SKM-1 (cell line): ENCODE measurements at regions not wholly inside any gene's neighbourhood (a gene's known extent, or its start where the extent isn't known, plus 50 kb on each side); places are given as distances from the start of the nearest gene placed in this dataset.
"Not testable (repeated sequence)": the region's sequence is repeated elsewhere in the genome, so short reads cannot be mapped to it uniquely, and the experiment has no call there.

Experiments
- DNase-seq: peaks from one replicate; lab custom pipeline; 2025; ENCODE audit not compliant: unreplicated experiment; lab: John Stamatoyannopoulos, UW

DNA sequence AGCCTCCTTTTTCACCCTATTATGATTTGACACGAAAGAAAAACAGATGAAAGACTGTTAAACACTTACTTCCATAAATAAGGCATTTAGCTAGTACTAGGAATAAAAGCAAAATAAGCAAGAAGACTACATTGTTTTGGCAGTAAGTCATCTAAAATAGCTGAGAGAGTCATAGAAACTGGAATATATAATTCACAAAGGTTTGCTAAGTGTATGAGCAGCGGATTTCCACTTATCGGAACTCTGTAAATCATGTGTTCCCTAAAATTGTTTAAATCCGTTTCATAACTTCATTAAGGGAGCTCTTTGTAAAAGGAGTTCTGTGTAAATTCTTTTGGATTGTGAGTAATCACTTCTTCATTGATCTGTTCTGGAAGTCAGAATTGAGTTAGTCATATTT lies 202.5 kb upstream of the CBLB start:
- DNase-seq: no peak

DNA sequence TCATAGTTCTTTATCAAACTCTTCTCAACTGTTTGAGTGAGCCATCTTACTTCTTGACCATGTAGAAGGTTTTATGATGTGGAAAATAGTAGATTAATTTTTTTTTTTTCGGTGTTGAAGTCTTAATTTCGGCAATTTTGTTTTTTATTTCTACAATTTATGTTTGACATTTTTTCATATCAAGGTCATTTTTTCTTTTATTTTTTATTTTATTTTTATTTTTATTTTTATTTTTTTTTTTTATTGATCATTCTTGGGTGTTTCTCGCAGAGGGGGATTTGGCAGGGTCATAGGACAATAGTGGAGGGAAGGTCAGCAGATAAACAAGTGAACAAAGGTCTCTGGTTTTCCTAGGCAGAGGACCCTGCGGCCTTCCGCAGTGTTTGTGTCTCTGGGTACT lies 203.8 kb upstream of the CBLB start:
- DNase-seq: not testable (repeated sequence)

DNA sequence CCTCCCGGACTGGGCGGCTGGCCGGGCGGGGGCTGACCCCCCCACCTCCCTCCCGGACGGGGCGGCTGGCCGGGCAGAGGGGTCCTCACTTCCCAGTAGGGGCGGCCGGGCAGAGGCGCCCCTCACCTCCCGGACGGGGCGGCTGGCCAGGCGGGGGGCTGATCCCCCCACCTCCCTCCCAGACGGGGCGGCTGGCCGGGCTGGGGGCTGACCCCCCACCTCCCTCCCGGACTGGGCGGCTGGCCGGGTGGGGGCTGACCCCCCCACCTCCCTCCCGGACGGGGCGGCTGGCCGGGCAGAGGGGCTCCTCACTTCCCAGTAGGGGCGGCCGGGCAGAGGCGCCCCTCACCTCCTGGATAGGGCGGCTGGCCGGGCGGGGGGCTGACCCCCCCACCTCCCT lies 205.0 kb upstream of the CBLB start:
- not testable (repeated sequence) for DNase-seq

DNA sequence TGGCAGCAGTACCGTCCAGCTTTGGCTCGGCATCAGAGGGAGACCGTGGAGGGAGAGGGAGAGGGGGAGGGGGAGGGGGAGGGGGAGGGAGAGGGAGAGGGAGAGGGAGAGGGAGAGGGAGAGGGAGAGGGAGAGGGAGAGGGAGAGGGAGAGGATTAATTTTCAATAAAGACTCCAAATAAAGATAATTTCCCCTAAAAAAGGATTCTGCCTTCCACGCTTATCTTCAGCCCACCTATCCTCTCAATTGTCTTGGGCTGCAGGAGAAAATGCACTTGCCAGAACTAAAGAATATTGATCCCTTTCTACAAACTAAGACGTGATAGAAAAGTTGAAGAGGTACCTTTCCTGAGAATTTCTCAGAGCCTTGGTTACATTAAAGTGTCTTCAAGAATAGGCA lies 206.9 kb upstream of the CBLB start:
- DNase-seq: not testable (repeated sequence)

DNA sequence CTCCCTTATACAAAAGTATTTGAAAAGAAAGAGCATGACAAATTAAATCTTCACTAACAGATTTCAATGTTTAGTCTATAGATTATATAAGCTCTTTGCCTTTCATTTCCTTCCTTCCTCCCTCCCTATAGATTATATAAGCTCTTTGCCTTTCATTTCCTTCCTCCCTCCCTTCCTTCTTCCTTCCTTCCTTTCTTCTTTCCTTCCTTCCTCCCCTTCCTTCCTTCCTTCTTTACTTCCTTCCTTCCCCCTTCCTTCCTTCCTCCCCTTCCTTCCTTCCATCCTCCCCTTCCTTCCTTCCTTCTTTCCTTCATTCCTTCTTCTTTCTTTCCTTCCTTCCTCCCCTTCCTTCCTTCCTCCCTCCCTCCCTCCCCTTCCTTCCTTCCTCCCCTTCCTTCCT lies 209.8 kb upstream of the CBLB start:
- no peak for DNase-seq

DNA sequence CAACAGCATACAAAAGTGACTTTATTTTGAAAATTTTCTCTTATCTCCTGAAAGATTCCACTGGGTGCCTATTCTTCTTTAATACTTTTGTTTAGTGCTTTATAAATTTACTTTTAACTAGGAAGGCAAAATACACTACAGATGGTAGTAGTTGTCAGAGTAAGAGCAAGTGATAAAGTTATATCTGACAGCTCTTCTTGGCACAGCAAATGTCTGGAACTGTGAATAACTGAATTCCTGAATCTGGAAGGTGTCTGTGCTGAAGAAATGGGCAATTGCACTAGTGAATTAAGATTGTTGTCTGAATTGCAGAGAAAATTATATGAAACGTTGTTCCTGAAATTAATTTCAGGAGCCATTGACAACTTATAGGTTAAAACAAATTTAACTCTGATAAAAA lies 213.8 kb upstream of the CBLB start:
- no peak for DNase-seq

DNA sequence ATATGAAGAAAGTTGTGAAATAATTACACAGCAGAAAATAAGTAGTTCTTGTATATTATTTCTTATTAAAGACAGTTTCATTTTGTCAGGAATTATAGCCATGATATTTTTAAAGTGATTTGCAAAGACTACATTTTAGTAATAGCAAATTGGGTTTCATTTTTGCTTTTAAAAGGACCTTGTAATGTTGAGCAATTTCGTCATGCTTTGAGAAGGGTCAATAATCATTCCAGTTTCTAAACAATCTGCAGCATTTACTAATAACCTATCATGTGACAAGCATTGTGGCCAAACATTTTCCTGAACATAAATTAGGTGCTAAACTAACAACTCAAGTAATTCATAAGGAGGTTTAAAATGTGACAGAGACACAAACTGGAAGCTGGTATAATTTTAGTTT lies 214.4 kb upstream of the CBLB start:
- no peak for DNase-seq

DNA sequence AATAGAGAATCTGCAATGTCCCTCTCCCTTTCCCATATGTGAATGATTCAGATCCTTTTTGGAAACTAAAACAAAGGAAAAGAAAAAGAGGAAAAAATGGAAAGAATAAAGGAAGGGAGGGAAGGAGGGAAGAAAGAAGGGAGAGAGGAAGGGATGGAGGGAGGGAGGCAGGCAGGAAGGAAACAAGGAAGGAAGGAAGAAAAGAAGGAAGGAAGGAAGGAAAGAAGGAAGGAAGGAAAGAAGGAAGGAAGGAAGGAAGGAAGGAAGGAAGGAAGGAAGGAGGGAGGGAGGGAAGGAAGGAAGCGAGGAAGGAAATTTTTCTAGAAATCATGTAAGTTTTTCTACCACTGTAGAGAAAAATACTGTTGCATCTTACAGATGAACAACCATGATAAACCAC lies 215.0 kb upstream of the CBLB start:
- no peak for DNase-seq

DNA sequence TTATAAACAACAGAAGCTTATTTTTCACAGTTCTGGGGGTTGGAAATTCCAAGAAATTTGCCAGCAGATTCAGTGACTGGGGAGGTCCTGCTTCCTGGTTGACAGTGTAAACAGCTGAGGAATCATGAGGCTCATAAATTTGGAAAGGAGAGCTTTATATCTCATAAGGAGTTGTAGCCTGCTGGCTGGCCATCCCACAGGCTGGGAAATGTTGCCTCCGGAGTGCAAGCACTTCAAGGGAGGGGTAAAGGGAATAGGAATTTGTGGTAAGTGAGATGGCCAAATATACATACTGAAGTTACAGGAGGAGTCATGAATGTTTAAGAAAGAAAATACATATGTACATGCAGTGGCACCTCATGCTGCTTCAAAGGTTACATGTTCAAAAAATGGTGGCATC lies 217.2 kb upstream of the CBLB start:
- no peak for DNase-seq

DNA sequence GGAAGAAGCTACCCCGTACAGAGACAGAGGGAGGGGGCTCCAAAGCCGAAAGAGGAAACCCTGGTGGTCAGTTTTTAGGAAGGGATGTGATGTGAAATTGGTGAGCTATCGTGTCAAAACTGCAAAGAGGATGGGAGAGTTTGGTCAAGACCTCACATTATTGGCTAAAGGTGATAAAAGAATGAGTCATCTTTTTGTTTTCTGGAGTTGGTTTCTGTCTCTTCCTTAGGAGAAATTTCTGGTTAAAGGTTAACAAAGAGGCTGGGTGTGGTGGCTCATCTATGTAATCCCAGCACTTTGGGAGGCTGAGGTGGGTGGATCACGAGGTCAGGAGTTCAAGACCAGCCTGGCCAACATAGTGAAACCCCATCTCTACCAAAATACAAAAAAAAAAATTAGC lies 217.8 kb upstream of the CBLB start:
- DNase-seq: no peak

DNA sequence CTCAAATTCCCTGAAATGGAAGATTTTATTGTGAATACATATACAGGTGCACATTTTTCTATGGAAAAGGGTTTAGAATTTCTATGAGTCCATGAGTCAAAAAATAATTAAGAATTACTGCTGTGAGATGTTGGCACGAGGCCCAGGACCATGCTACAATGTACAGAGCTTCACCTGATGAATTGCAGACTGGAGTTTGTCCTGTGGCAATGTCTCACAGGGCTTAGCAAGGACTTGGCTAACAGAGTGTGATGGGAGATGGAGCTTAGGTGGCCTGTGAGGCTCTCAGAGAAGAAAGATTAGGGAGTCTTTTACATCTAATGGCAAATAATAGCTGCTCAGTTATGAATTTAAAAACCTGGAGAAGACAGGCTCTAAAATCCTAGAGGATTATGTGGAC lies 219.5 kb upstream of the CBLB start:
- no peak for DNase-seq

DNA sequence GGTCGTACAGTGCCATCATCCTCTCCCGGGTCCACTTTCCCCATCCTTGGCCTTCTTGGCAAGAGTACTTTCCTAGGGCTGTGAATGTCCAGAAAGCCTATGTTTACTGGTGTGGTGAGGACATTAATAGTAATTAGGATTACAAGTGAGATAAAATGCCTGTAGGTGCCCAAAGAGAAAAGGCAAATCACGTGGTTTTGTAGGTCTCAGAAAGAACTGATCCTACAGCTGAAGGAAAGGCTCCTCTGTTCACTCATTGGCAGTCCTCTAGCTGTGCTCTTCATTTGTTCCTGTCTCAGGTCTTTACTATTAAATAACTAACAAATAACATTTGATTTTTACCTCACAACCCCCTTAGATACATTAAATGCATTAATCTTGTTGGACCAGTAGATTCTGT lies 220.1 kb upstream of the CBLB start:
- no peak for DNase-seq

DNA sequence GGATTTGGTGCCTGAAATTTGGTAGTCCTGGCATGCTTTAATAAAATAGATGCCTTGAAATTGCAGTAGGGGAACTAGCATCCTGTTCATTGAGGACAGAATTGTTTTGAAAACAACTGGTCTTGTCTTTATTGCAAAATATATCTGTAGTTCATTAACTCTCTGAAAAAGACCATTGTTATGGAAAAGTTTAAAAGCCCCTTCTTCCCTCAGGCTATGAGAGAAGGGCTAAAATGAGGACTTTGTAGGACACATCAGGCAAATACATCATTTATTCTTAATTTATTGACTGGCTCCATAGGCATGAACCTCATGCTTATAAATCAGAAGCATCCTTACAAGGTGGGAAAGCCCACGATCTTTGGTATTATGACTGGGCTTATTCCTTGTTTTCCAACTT lies 221.0 kb upstream of the CBLB start:
- DNase-seq: no peak

DNA sequence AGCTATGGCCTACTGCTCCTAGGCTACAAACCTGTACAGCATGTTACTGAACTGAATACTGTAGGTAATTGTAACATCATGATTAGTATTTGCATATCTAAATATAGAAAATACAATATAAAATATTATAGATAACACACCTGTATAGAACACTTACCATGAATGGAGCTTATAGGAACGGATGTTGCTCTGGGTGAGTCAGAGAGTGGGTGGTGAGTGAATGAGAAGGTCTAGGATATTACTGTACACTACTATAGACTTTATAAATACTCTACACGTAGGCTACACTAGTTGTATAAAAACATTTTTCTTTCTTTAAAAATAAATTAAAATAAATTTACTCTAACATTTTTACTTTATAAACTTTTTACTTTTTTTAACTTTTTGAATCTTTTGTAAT lies 224.0 kb upstream of the CBLB start:
- DNase-seq: no peak

DNA sequence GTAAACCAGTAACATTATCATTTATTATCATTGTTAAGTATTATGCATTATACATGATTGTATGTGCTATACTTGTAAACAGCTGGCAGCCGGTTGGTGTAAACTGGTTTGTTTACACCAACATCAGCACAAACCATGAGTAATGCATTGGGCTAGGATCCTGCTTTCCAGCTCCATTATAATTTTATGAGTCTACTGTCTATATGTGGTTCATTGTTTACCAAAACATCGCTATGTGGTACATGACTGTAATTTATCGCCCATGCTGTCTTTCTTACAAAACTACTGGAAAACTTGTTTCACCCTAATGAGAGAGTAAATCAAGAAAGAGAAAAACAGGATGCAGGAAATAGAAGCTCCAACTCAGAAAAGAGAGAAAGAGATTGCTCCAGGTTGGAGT lies 224.8 kb upstream of the CBLB start:
- no peak for DNase-seq

DNA sequence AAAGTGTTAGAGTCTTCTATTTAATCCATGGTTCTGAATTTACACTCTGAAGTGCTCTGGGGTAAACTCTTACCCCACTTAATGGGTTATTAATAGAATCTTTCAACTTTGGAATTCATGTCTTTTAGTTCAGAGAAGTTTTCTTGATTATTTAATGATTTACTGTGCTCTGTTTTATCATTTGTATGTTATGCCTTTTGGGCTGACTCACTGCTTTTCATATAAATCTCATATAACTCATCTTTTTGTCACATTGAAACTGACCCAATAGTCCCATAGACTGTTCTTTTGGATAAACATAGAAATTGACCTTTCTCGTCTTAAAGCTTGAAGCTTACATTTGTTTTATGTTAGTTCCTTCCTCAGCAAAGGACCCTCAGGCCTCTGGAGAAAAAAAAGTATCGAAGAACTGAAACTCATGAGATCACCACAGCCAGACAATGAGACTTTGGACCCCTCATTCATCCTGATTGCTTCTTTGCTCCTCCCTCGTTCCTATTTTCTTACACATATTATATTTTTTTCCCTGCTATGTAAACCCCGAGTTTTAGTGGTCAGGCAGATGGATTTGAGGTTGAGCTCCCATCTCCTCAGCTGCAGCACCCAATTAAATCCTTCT lies 229.1 kb upstream of the CBLB start:
- no peak for DNase-seq

DNA sequence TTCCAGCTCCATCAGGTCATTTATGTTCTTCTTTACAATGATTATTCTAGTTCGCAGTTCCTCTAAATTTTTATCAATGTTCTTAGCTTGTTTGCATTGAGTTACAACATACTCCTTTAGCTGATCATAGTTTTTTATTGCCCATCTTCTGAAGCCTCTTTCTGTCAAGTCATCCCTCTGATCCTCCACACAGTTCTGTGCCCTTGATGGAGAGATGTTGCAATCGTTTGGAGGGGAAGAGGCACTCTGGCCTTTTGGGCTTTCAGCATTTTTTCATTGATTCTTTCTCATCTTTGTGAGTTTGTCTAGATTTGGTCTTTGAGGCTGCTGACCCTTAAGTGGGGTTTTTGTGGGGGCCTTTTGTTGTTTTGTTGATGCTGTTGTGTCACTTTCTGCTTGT lies 234.6 kb upstream of the CBLB start:
- DNase-seq: no peak

DNA sequence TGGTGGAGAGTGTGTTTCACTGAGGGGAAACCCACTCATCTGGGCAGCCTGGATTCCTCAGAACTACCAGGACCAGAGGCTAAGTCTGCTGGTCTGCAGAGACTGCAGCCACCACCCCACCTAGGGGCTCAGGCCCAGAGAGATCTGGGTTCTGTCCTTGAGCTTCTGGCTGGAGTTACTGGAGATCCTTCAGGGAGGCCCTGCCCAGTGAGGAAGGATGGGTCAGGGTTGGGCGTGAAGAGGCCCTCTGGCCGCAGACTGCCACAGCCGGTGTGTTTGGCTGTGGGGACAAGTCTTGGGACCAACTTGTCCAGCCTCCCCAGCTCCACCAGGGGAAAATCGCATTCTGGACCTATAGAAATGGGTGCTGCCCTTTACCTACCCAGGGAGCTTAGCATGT lies 235.3 kb upstream of the CBLB start:
- DNase-seq: no peak

DNA sequence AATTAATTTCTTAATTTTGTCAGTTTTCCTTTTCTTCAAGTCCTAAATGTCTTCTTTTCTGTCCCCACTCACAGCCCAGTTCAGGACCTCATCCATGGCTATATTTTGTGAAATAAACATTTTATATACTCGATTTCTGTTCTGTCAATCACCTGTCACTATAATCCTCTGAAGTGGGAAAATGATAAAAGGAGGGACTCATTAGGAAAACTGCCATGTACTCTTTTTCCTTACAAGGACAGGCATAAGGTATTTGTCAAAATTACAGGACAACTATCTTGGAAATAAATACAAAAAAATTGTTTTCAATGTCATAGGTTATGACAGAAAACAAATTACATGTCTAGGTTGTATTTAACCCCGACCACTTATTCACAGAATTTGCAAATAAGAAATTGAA lies 240.1 kb upstream of the CBLB start:
- DNase-seq: no peak

DNA sequence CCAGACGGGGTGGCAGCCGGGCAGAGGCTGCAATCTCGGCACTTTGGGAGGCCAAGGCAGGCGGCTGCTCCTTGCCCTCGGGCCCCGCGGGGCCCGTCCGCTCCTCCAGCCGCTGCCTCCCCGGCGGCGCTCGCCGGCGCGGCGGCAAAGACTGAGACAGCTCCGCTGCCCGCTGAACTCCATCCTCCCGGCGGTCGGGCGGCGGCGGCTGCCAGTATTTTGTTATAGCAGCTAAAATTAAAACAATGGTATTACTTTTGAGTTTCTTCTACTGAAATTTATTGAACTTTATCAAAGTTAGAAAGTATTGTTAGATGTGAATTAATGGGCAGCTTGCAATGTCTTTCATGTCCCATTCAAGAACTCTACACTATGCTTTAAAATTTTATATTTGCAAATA lies 243.7 kb upstream of the CBLB start:
- not testable (repeated sequence) for DNase-seq

DNA sequence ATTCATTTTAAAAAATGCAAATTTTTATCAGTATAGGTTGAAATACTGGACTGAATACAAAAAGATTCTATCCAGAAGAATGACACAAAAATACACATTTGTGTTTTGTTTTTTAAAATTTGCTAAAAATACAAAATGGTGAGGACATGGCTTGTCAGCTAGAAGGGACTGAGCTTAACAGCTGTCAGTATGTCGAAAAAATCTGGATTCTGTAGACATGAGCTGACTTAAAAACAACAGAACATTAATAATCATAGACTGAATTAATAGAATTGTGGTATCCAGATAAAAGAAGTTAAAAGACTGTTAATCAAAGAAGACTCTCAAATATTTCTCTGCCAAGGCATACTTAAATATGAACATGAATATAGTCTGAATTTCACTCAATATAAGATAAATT lies 244.9 kb upstream of the CBLB start:
- DNase-seq: no peak

DNA sequence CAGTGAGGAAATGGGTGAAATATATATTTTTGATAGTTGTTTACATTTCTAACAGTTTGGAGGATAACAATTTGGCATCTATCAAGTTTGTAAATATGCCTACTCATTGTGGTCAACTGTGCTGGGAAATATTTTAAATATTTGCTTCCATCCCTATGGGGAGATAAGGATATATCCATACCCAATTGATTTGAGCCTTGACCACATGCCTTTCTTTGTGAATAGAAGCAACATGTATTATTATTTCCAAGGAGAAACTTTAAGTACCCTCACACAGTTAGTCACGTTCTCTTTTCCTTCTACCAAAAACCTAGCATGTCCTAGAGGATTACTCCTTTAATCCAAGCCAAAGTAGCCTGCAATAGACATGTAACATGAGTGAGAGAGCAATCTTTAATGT lies 245.4 kb upstream of the CBLB start:
- no peak for DNase-seq

DNA sequence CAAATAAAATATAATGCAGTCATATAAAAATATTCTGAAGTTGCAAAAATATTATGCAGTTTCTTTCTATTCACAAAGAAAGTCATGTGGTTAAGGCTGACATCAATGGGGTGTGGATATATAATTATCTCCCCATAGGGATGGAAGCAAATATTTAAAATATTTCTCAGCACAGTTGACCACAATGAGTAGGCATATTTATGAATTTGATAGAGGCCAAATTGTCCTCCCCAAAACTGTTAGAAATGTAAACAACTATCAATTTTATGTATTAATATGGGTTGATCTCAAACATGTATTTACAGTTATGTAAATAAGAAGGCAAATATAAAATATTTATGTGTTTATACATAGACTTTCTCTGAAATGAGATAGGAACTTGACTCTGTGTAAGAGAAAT lies 246.0 kb upstream of the CBLB start:
- DNase-seq: no peak

DNA sequence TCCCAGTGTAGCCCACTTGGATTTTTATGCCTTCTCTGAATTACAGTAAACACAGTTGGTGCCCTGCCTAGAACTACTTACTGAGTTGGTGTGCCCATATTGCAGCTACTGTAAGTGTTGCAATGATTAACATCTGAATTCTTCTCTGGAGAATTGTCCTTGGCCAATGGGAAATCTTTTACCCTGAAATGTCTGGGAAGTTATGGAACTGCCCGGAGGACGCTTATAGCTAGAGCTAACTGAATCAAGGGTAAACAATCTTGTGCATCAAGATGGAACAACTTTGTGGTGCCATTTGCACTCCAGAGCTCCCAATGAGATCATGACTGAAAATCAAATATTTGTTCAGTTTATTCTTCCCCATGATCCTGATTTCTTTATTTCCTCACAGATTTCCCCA lies 246.7 kb upstream of the CBLB start:
- DNase-seq: no peak
